RWPE2 (cell line): ENCODE measurements at regions not wholly inside any gene's neighbourhood (a gene's known extent, or its start where the extent isn't known, plus 50 kb on each side); places are given as distances from the start of the nearest gene placed in this dataset.
A peak's percentile ranks its signal among the peaks of the same experiment; 100 is the strongest.

Source experiments
- ATAC-seq: fragments of 200-7000 bp; cut with Tn5 transposase; 3 replicates; pipeline ENCODE4 v1.9.1; 2021; ENCODE audit warnings: low read depth
- DNase-seq: peaks from one replicate; pipeline ENCODE4 v3.0.0-alpha.2; 2020; ENCODE audit warnings: low spot score
- H3K27ac ChIP-seq: fragments of 450-650 bp; 2 replicates; pipeline ENCODE4 v1.5.1; 2017; ENCODE audit warnings: mild to moderate bottlenecking; ENCODE audit not compliant: poor library complexity, severe bottlenecking
- H3K27me3 ChIP-seq: fragments of 250-450 bp; sonication (Bioruptor Pico); 2 replicates; pipeline ENCODE4 v1.5.1; 2021; ENCODE audit warnings: mild to moderate bottlenecking, moderate library complexity; ENCODE audit not compliant: insufficient read depth, poor library complexity, severe bottlenecking
- H3K36me3 ChIP-seq: fragments of 250-450 bp; sonication (Bioruptor Pico); 2 replicates; pipeline ENCODE4 v1.5.1; 2020; ENCODE audit warnings: low read depth, mild to moderate bottlenecking, moderate library complexity
- H3K4me1 ChIP-seq: fragments of 250-450 bp; sonication (Bioruptor Pico); 2 replicates; pipeline ENCODE4 v1.5.1; 2021; ENCODE audit warnings: mild to moderate bottlenecking, moderate library complexity; ENCODE audit not compliant: insufficient read depth, poor library complexity, severe bottlenecking
- H3K4me3 ChIP-seq: fragments of 250-450 bp; sonication (Bioruptor Pico); 2 replicates; pipeline ENCODE4 v1.5.1; 2021; ENCODE audit warnings: mild to moderate bottlenecking, moderate library complexity; ENCODE audit not compliant: severe bottlenecking
- H3K9me3 ChIP-seq: fragments of 250-450 bp; sonication (Bioruptor Pico); 2 replicates; pipeline ENCODE4 v1.5.1; 2021; ENCODE audit warnings: mild to moderate bottlenecking, moderate library complexity; ENCODE audit not compliant: severe bottlenecking
- CTCF ChIP-seq: fragments of 450-650 bp; IDR thresholded peaks from one replicate; pipeline ENCODE4 v1.5.1; 2017; ENCODE audit warnings: mild to moderate bottlenecking, moderate library complexity; ENCODE audit not compliant: poor library complexity, severe bottlenecking

- peaks cover 16% of the 10 kb centered on the region for H3K4me1 ChIP-seq
- no peak overlapping the region for H3K4me3 ChIP-seq
- TF ChIP-seq CTCF = no peak
- H3K9me3 ChIP-seq = no peaks in the 10 kb centered on the region
- peak overlapping the region; percentile 69 for H3K27ac ChIP-seq
- ATAC-seq = peak; percentile 89
- no peaks in the 10 kb centered on the region for H3K27me3 ChIP-seq
- no peak for DNase-seq
- no peaks in the 10 kb centered on the region for H3K36me3 ChIP-seq
These were observed 65.4 kb downstream of the DRD1 start for GRCh38 chr5:175378444-175379028.

GRCh38 chr5:175377816-175378215 lies 66.2 kb downstream of the DRD1 start:
- no peak for DNase-seq
- no peaks in the 10 kb centered on the region for H3K36me3 ChIP-seq
- TF ChIP-seq CTCF = no peak
- no peak overlapping the region for H3K4me3 ChIP-seq
- ATAC-seq = no peak
- H3K4me1 ChIP-seq = peaks cover 16% of the 10 kb centered on the region
- no peaks in the 10 kb centered on the region for H3K27me3 ChIP-seq
- no peaks in the 10 kb centered on the region for H3K9me3 ChIP-seq
- H3K27ac ChIP-seq = peak overlapping the region; percentile 69

- TF ChIP-seq CTCF = no peak
- Histone ChIP-seq H3K4me3 (no peak overlapping the region), H3K4me1 (peaks cover 15% of the 10 kb centered on the region), H3K27me3 (no peaks in the 10 kb centered on the region), H3K36me3 (no peaks in the 10 kb centered on the region), H3K27ac (no peak overlapping the region), H3K9me3 (no peaks in the 10 kb centered on the region)
- ATAC-seq (no peak), DNase-seq (no peak)
These were observed 69.7 kb downstream of the DRD1 start for GRCh38 chr5:175374166-175374875.

- Histone ChIP-seq H3K36me3 (no peaks in the 10 kb centered on the region), H3K4me1 (no peaks in the 10 kb centered on the region), H3K9me3 (peaks cover 2% of the 10 kb centered on the region), H3K27me3 (no peaks in the 10 kb centered on the region), H3K4me3 (no peak overlapping the region), H3K27ac (no peak overlapping the region)
- no peak for ATAC-seq
- no peak for TF ChIP-seq CTCF
- no peak for DNase-seq
These were observed 78.1 kb downstream of the DRD1 start for GRCh38 chr5:175365866-175366265.

- Histone ChIP-seq H3K27ac (no peak overlapping the region), H3K4me1 (no peaks in the 10 kb centered on the region), H3K27me3 (no peaks in the 10 kb centered on the region), H3K4me3 (no peak overlapping the region), H3K9me3 (no peaks in the 10 kb centered on the region), H3K36me3 (no peaks in the 10 kb centered on the region)
- TF ChIP-seq CTCF = no peak
- ATAC-seq (no peak), DNase-seq (no peak)
These were observed 80.7 kb downstream of the DRD1 start for GRCh38 chr5:175363300-175363699.
